LNCaP clone FGC (cell line): ENCODE measurements at regions not wholly inside any gene's neighbourhood (a gene's known extent, or its start where the extent isn't known, plus 50 kb on each side); places are given as distances from the start of the nearest gene placed in this dataset.

Experiments
- DNase-seq: peaks from one replicate; pipeline ENCODE4 v3.0.0-alpha.2; 2011; ENCODE audit warnings: low read depth
- H3K4me3 ChIP-seq: 2 replicates; pipeline ENCODE4 v1.5.1; 2011; ENCODE audit warnings: mild to moderate bottlenecking, low read depth, low read length, control low read depth
- CTCF ChIP-seq: IDR thresholded peaks from 2 replicates; pipeline ENCODE4 v1.5.1; 2012; ENCODE audit warnings: mild to moderate bottlenecking; ENCODE audit not compliant: control insufficient read depth, insufficient read depth; ENCODE audit errors: extremely low read depth

GRCh38 chr2:48109491-48110204 lies 203.3 kb upstream of the FBXO11 start:
- no peak for DNase-seq
- H3K4me3 ChIP-seq: no peak overlapping the region
- TF ChIP-seq CTCF: no peak

GRCh38 chr2:48110492-48110891 lies 204.0 kb upstream of the FOXN2 start:
- DNase-seq: no peak
- no peak for TF ChIP-seq CTCF
- H3K4me3 ChIP-seq: no peak overlapping the region

GRCh38 chr2:48112911-48113680 lies 201.4 kb upstream of the FOXN2 start:
- TF ChIP-seq CTCF: no peak
- no peak for DNase-seq
- H3K4me3 ChIP-seq: no peak overlapping the region

- TF ChIP-seq CTCF: no peak
- DNase-seq: no peak
These were observed 200.7 kb upstream of the FOXN2 start for GRCh38 chr2:48113767-48114166.

GRCh38 chr2:48114256-48114655 lies 200.2 kb upstream of the FOXN2 start:
- DNase-seq: no peak
- TF ChIP-seq CTCF: no peak
- H3K4me3 ChIP-seq: no peak overlapping the region

More at GRCh38 chr2:48113767-48114166, 200.7 kb upstream of the FOXN2 start:
- no peak overlapping the region for H3K4me3 ChIP-seq

GRCh38 chr2:48116497-48116896 lies 198.0 kb upstream of the FOXN2 start:
- no peak for DNase-seq
- no peak for TF ChIP-seq CTCF

GRCh38 chr2:48118895-48119294 lies 195.6 kb upstream of the FOXN2 start:
- H3K4me3 ChIP-seq: no peak overlapping the region
- TF ChIP-seq CTCF: no peak
- no peak for DNase-seq

More at GRCh38 chr2:48116497-48116896, 198.0 kb upstream of the FOXN2 start:
- H3K4me3 ChIP-seq: no peak overlapping the region
